Heart right ventricle (tissue), 16 donors: ENCODE measurements at regions not wholly inside any gene's neighbourhood (a gene's known extent, or its start where the extent isn't known, plus 50 kb on each side); places are given as distances from the start of the nearest gene placed in this dataset.
A peak's percentile ranks its signal among the peaks of the same experiment; 100 is the strongest.

ENCODE experiments used
- ATAC-seq, 8 donors: fragments of 200-7000 bp; cut with Tn5 transposase; one replicate each; pipeline ENCODE4 v1.9.1; 2020; ENCODE audit warnings: mild to moderate bottlenecking in 8 of 8, moderate library complexity in 8 of 8, moderate number of reproducible peaks in 1 of 8
- DNase-seq, 2 donors: peaks; one replicate each; pipeline ENCODE4 v3.0.0-alpha.2; 2020
- H3K27ac ChIP-seq, 10 donors: fragments of 200-600 bp; sonication (generic) in 2 of 10; one replicate each; pipeline versions ENCODE4 v1.5.0 to v1.8.0; 2020 to 2022; ENCODE audit warnings: mild to moderate bottlenecking in 3 of 10
- H3K27me3 ChIP-seq, 7 donors: fragments of 200-600 bp; one replicate each; pipeline ENCODE4 v1.8.0; 2021 to 2022; ENCODE audit warnings: mild to moderate bottlenecking in 2 of 7
- H3K36me3 ChIP-seq, 9 donors: fragments of 200-600 bp; sonication (generic) in 1 of 9; one replicate each; pipeline versions ENCODE4 v1.5.0 to v1.8.0; 2020 to 2022; ENCODE audit warnings: mild to moderate bottlenecking in 2 of 9
- H3K4me1 ChIP-seq, 9 donors: fragments of 200-600 bp; sonication (generic) in 1 of 9; one replicate each; pipeline versions ENCODE4 v1.5.0 to v1.8.0; 2020 to 2022; ENCODE audit warnings: mild to moderate bottlenecking in 4 of 9
- H3K4me3 ChIP-seq, 10 donors: fragments of 200-600 bp; sonication (generic) in 2 of 10; one replicate each; pipeline versions ENCODE4 v1.5.0 to v1.8.0; 2020 to 2022; ENCODE audit warnings: mild to moderate bottlenecking in 7 of 10, moderate library complexity in 2 of 10
- H3K9me3 ChIP-seq, 11 donors: fragments of 200-600 bp in 10 of 11; sonication (generic) in 2 of 11; one replicate each; pipeline versions ENCODE4 v1.5.0 to v1.8.0; 2013 to 2022; ENCODE audit warnings: mild to moderate bottlenecking in 2 of 11, control low read depth in 1 of 11, moderate library complexity in 1 of 11
- CTCF ChIP-seq, 9 donors: fragments of 200-600 bp; sonication (generic) in 2 of 9; IDR thresholded peaks; one replicate each; pipeline versions ENCODE4 v1.5.0 to v1.8.0; 2021 to 2022; ENCODE audit warnings: antibody characterized with exemption in 9 of 9, mild to moderate bottlenecking in 5 of 9, moderate library complexity in 1 of 9
- WGBS, 2 donors: extraction: QIAGEN DNeasy Blood & Tissue Kit; methylation state at CpG; one replicate each; pipeline ENCODE4 v1.1.7; 2013; ENCODE audit warnings: inconsistent platforms in 1 of 2; 5-methylcytosine and 5-hydroxymethylcytosine counted together
- intact Hi-C, 10 donors: fragments of 100-400 bp; cut with DNase I; formaldehyde crosslinking; loops; one replicate each; pipeline versions ENCODE4 v1.11.1 to v1.14.2; 2022
- donor health status: Arrhythmogenic right ventricular cardiomyopathy.
- donor health status: ischemic (EF 13 %, LVEDD 7.1; RV severe dilation, severe dysfunction).
- donor health status: healthy with polysubstance abuse.
- donor health status: DM: no; HTN: yes; CAD: no.
- donor health status: DM: no; HTN: no; CAD: no.
- donor health status: ischemic (EF 25% LVEDD 6.9; RV normal size, moderate dysfunction).
- donor health status: ischemic (EF 25% LVEDD 5.7; RV mildly dilated, moderate dysfunction).
- donor health status: healthy.
- donor health status: DM: yes; HTN: yes; CAD: no.
- donor health status: Ischemic cardiomyopathy.
- donor health status: ischemic (EF 35%, LVEDD 5.7; RV mildly dilated, moderate dysfunction).
- donor health status: nonischemic (EF 11% LVEDD 7.7; RV severe dilation, severe dysfunction).
- donor health status: DM: yes; HTN: yes; CAD: no.
- donor health status: PGD.
- donor health status: ischemic (EF 29% LVEDD 5.4; RV normal size, mild dysfunction).
- donor health status: nonischemic (EF 23%, LVEDD 6.1; RV moderate dilation, normal function).

- peak; percentile 58 to 69 for DNase-seq
- Histone ChIP-seq H3K9me3 (no peaks in the 10 kb centered on the region), H3K4me1 (peaks cover 10 to 34% (median 27%) of the 10 kb centered on the region in 9 donors), H3K27me3 (peaks cover 0 to 14% (median 0%) of the 10 kb centered on the region in 7 donors), H3K4me3 (no peak overlapping the region), H3K36me3 (no peaks in the 10 kb centered on the region), H3K27ac (peak overlapping the region in 8 of 10 donors; percentile 35 to 78 (median 62))
- peak in 7 of 9 donors; percentile 14 to 50 (median 44) for TF ChIP-seq CTCF (IDR thresholded peaks at IDR 0.05)
- WGBS, 2 donors: 45% methylated on average over 11 of the region's 11 CpGs
- peak; percentile 52 to 86 (median 78) for ATAC-seq
- intact Hi-C loops: loop anchor here in 2 of 10 donors (1.0 to 10.0 kb wide), 3 partner anchors 110 to 122 kb away; no protein-coding TSS in a partner anchor
These were observed 125.8 kb downstream of the DLL1 start for GRCh38 chr6:170165085-170165470.

DNA sequence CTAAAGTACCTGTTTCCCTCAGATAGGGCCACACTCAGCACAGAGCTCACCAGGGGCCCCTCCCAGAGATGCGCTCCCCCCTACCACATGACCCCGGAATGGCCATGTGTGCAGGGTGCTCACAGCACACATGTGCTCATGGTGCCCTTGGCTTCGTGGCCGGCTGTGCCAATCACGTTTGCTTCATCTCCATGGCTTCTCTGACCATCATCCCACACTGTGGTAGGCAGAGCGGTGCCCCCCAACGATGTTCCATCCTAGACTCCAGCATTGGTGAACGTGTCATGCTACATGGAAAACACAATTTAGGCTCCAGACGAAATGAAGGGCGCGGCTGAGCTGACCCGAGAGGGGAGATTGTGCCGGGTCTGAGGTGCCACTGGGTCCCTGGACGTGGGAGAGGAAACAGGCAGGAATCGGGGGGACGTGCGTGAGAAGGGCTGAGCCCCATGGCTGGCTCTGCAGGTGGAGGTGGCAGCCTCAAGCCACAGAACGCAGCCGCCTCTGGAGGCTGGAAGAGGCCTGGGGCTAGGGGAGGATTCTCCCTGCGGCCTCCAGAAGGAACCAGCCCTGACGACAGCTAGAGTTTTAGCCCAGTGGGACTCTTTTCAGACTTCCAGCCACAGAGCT, 126.5 kb downstream of the DLL1 start:
- Histone ChIP-seq H3K4me3 (no peak overlapping the region), H3K9me3 (no peaks in the 10 kb centered on the region), H3K36me3 (no peaks in the 10 kb centered on the region), H3K27ac (peak overlapping the region in 8 of 10 donors; percentile 35 to 78 (median 62)), H3K27me3 (peaks cover 0 to 14% (median 0%) of the 10 kb centered on the region in 7 donors), H3K4me1 (peaks cover 10 to 34% (median 27%) of the 10 kb centered on the region in 9 donors)
- TF ChIP-seq CTCF (IDR thresholded peaks at IDR 0.05): no peak
- WGBS, 2 donors: 79 to 81% methylated on average over 21 of the region's 21 CpGs
- intact Hi-C loops: loop anchor here in 1 of 10 donors (10.0 kb wide), 1 partner anchor 110 kb away; no protein-coding TSS in a partner anchor
- DNase-seq (no peak), ATAC-seq (no peak)

- Histone ChIP-seq H3K36me3 (no peaks in the 10 kb centered on the region), H3K4me3 (no peak overlapping the region), H3K27ac (no peak overlapping the region), H3K9me3 (no peaks in the 10 kb centered on the region), H3K4me1 (peaks cover 10 to 34% (median 27%) of the 10 kb centered on the region in 9 donors), H3K27me3 (peaks cover 0 to 14% (median 0%) of the 10 kb centered on the region in 7 donors)
- ATAC-seq (no peak), DNase-seq (no peak)
- TF ChIP-seq CTCF (IDR thresholded peaks at IDR 0.05): no peak
- intact Hi-C loops: loop anchor here in 1 of 10 donors (10.0 kb wide), 1 partner anchor 111 kb away; no protein-coding TSS in a partner anchor
- 95 to 96% methylated on average over 27 of the region's 27 CpGs for WGBS, 2 donors
These were observed 127.3 kb downstream of the DLL1 start for GRCh38 chr6:170163405-170164170.

GRCh38 chr6:170162775-170163404, 128.0 kb downstream of the DLL1 start:
- no peaks in the 10 kb centered on the region for H3K9me3 ChIP-seq
- WGBS, 2 donors: 83 to 93% methylated on average over 19 of the region's 19 CpGs
- no peak overlapping the region for H3K4me3 ChIP-seq
- peaks cover 0 to 14% (median 0%) of the 10 kb centered on the region in 7 donors for H3K27me3 ChIP-seq
- intact Hi-C loops: loop anchor here in 1 of 10 donors (10.0 kb wide), 1 partner anchor 112 kb away; no protein-coding TSS in a partner anchor
- no peak overlapping the region for H3K27ac ChIP-seq
- no peaks in the 10 kb centered on the region for H3K36me3 ChIP-seq
- no peak for ATAC-seq
- TF ChIP-seq CTCF (IDR thresholded peaks at IDR 0.05): no peak
- DNase-seq: no peak
- peaks cover 10 to 34% (median 27%) of the 10 kb centered on the region in 9 donors for H3K4me1 ChIP-seq
